GM21723 (cell line): ENCODE measurements at regions not wholly inside any gene's neighbourhood (a gene's known extent, or its start where the extent isn't known, plus 50 kb on each side); places are given as distances from the start of the nearest gene placed in this dataset.
A peak's percentile ranks its signal among the peaks of the same experiment; 100 is the strongest.

ENCODE experiments used
- ATAC-seq: cut with Tn5 transposase; IDR thresholded peaks from one replicate; pipeline ENCODE4 v1.9.1; 2021; ENCODE audit warnings: mild to moderate bottlenecking, moderate library complexity; ENCODE audit not compliant: unreplicated experiment

GRCh38 chr9:105860516-105860915 is 166.2 kb downstream of the TMEM38B start:
- ATAC-seq = no peak

GRCh38 chr9:105861972-105862371 is 167.6 kb downstream of the TMEM38B start:
- ATAC-seq = no peak

GRCh38 chr9:105864248-105864898 is 170.0 kb downstream of the TMEM38B start:
- ATAC-seq = no peak

- no peak for ATAC-seq
These were observed 170.9 kb downstream of the TMEM38B start for GRCh38 chr9:105865285-105865684.

- no peak for ATAC-seq
These were observed 177.2 kb downstream of the TMEM38B start for GRCh38 chr9:105871540-105871939.

GRCh38 chr9:105873801-105874200 is 179.5 kb downstream of the TMEM38B start:
- no peak for ATAC-seq

GRCh38 chr9:105877721-105878120 is 183.4 kb downstream of the TMEM38B start:
- ATAC-seq = no peak

GRCh38 chr9:105879181-105879580 is 184.8 kb downstream of the TMEM38B start:
- ATAC-seq = no peak

GRCh38 chr9:105880517-105880916 is 186.2 kb downstream of the TMEM38B start:
- no peak for ATAC-seq

- ATAC-seq = no peak
These were observed 186.7 kb downstream of the TMEM38B start for GRCh38 chr9:105881021-105881420.

- peak; percentile 71 for ATAC-seq
These were observed 187.5 kb downstream of the TMEM38B start for GRCh38 chr9:105881654-105882349.

- ATAC-seq = peak; percentile 88
These were observed 189.5 kb downstream of the TMEM38B start for GRCh38 chr9:105883847-105884246.

- no peak for ATAC-seq
These were observed 190.1 kb downstream of the TMEM38B start for GRCh38 chr9:105884416-105884815.

GRCh38 chr9:105886136-105886535 is 191.8 kb downstream of the TMEM38B start:
- no peak for ATAC-seq

- ATAC-seq = no peak
These were observed 193.3 kb downstream of the TMEM38B start for GRCh38 chr9:105887679-105888078.

GRCh38 chr9:105890046-105890822 is 195.9 kb downstream of the TMEM38B start:
- no peak for ATAC-seq

GRCh38 chr9:105900123-105900522 is 205.8 kb downstream of the TMEM38B start:
- no peak for ATAC-seq

GRCh38 chr9:105901514-105902109 is 207.3 kb downstream of the TMEM38B start:
- ATAC-seq = no peak

GRCh38 chr9:105908069-105908468 is 213.7 kb downstream of the TMEM38B start:
- no peak for ATAC-seq

- no peak for ATAC-seq
These were observed 217.0 kb downstream of the TMEM38B start for GRCh38 chr9:105911104-105911911.
